ENCODE measurements at regions not wholly inside any gene's neighbourhood (a gene's known extent, or its start where the extent isn't known, plus 50 kb on each side); places are given as distances from the start of the nearest gene placed in this dataset.

GRCh38 chr17:63344383-63344782 is 101.7 kb downstream of the CYB561 start:
- ATAC-seq (ENCODE audit: low read depth) (no peak), DNase-seq (ENCODE audit: low spot score) (no peak)
- Histone ChIP-seq H3K4me3 (ENCODE audit: severe bottlenecking) (no peak overlapping the region), H3K27me3 (ENCODE audit: insufficient read depth, poor library complexity, severe bottlenecking) (no peaks in the 10 kb centered on the region), H3K4me1 (ENCODE audit: insufficient read depth, poor library complexity, severe bottlenecking) (no peaks in the 10 kb centered on the region), H3K27ac (ENCODE audit: poor library complexity, severe bottlenecking) (no peak overlapping the region), H3K9me3 (ENCODE audit: severe bottlenecking) (no peaks in the 10 kb centered on the region), H3K36me3 (ENCODE audit: low read depth) (peaks cover 95% of the 10 kb centered on the region)
- TF ChIP-seq, protein P1, sequence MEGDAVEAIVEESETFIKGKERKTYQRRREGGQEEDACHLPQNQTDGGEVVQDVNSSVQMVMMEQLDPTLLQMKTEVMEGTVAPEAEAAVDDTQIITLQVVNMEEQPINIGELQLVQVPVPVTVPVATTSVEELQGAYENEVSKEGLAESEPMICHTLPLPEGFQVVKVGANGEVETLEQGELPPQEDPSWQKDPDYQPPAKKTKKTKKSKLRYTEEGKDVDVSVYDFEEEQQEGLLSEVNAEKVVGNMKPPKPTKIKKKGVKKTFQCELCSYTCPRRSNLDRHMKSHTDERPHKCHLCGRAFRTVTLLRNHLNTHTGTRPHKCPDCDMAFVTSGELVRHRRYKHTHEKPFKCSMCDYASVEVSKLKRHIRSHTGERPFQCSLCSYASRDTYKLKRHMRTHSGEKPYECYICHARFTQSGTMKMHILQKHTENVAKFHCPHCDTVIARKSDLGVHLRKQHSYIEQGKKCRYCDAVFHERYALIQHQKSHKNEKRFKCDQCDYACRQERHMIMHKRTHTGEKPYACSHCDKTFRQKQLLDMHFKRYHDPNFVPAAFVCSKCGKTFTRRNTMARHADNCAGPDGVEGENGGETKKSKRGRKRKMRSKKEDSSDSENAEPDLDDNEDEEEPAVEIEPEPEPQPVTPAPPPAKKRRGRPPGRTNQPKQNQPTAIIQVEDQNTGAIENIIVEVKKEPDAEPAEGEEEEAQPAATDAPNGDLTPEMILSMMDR (IDR thresholded peaks at IDR 0.05; ENCODE audit: poor library complexity, severe bottlenecking) = no peak

GRCh38 chr17:63345611-63346010 is 100.5 kb downstream of the CYB561 start:
- no peak overlapping the region for H3K27ac ChIP-seq (ENCODE audit: poor library complexity, severe bottlenecking)
- H3K4me1 ChIP-seq (ENCODE audit: insufficient read depth, poor library complexity, severe bottlenecking) = no peaks in the 10 kb centered on the region
- TF ChIP-seq, protein P1 (IDR thresholded peaks at IDR 0.05; ENCODE audit: poor library complexity, severe bottlenecking) = no peak
- H3K27me3 ChIP-seq (ENCODE audit: insufficient read depth, poor library complexity, severe bottlenecking) = no peaks in the 10 kb centered on the region
- ATAC-seq (ENCODE audit: low read depth) (no peak), DNase-seq (ENCODE audit: low spot score) (no peak)
- H3K36me3 ChIP-seq (ENCODE audit: low read depth) = peaks cover 95% of the 10 kb centered on the region
- no peaks in the 10 kb centered on the region for H3K9me3 ChIP-seq (ENCODE audit: severe bottlenecking)
- no peak overlapping the region for H3K4me3 ChIP-seq (ENCODE audit: severe bottlenecking)

GRCh38 chr17:63347475-63347874 is 98.6 kb downstream of the CYB561 start:
- ATAC-seq (ENCODE audit: low read depth) (no peak), DNase-seq (ENCODE audit: low spot score) (no peak)
- Histone ChIP-seq H3K36me3 (ENCODE audit: low read depth) (peaks cover 95% of the 10 kb centered on the region), H3K4me3 (ENCODE audit: severe bottlenecking) (no peak overlapping the region), H3K27me3 (ENCODE audit: insufficient read depth, poor library complexity, severe bottlenecking) (no peaks in the 10 kb centered on the region), H3K27ac (ENCODE audit: poor library complexity, severe bottlenecking) (no peak overlapping the region), H3K9me3 (ENCODE audit: severe bottlenecking) (no peaks in the 10 kb centered on the region), H3K4me1 (ENCODE audit: insufficient read depth, poor library complexity, severe bottlenecking) (no peaks in the 10 kb centered on the region)
- TF ChIP-seq, protein P1 (IDR thresholded peaks at IDR 0.05; ENCODE audit: poor library complexity, severe bottlenecking) = no peak

DNA sequence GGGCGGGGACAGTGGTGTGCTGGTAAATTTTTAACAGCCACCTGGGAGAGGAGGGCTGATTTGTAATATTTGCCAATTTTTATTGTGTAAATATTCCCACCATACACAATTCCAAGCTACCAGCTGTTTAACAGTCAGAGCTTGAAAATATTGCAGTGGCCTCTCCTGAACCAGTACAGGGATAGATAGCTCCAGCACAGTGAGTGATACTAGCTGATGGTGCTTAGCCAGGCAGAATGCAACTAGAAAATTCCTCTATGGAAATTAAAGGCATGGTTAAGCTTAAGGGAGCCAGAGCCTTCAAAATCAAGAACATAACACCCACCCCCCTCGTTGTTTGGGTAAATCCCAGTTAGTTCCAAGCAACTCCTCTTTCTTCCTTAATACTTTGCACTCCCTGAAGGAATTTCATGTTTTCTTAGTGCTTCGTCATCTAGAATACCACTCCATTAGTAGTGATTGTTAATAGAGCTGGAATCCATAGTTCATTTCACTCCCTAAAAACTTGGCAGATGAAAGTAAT is 96.6 kb downstream of the CYB561 start:
- Histone ChIP-seq H3K27me3 (ENCODE audit: insufficient read depth, poor library complexity, severe bottlenecking) (no peaks in the 10 kb centered on the region), H3K36me3 (ENCODE audit: low read depth) (peaks cover 92% of the 10 kb centered on the region), H3K9me3 (ENCODE audit: severe bottlenecking) (no peaks in the 10 kb centered on the region), H3K4me3 (ENCODE audit: severe bottlenecking) (no peak overlapping the region), H3K4me1 (ENCODE audit: insufficient read depth, poor library complexity, severe bottlenecking) (no peaks in the 10 kb centered on the region), H3K27ac (ENCODE audit: poor library complexity, severe bottlenecking) (no peak overlapping the region)
- ATAC-seq (ENCODE audit: low read depth) (no peak), DNase-seq (ENCODE audit: low spot score) (no peak)
- TF ChIP-seq, protein P1 (IDR thresholded peaks at IDR 0.05; ENCODE audit: poor library complexity, severe bottlenecking) = no peak

GRCh38 chr17:63350364-63350763 is 95.7 kb downstream of the CYB561 start:
- H3K4me3 ChIP-seq (ENCODE audit: severe bottlenecking) = no peak overlapping the region
- TF ChIP-seq, protein P1 (IDR thresholded peaks at IDR 0.05; ENCODE audit: poor library complexity, severe bottlenecking) = no peak
- no peaks in the 10 kb centered on the region for H3K9me3 ChIP-seq (ENCODE audit: severe bottlenecking)
- H3K27ac ChIP-seq (ENCODE audit: poor library complexity, severe bottlenecking) = no peak overlapping the region
- H3K4me1 ChIP-seq (ENCODE audit: insufficient read depth, poor library complexity, severe bottlenecking) = peaks cover 2% of the 10 kb centered on the region
- no peaks in the 10 kb centered on the region for H3K27me3 ChIP-seq (ENCODE audit: insufficient read depth, poor library complexity, severe bottlenecking)
- ATAC-seq (ENCODE audit: low read depth) (no peak), DNase-seq (ENCODE audit: low spot score) (no peak)
- peaks cover 95% of the 10 kb centered on the region for H3K36me3 ChIP-seq (ENCODE audit: low read depth)
